Epithelial cell of proximal tubule (primary cell): ENCODE measurements at regions not wholly inside any gene's neighbourhood (a gene's known extent, or its start where the extent isn't known, plus 50 kb on each side); places are given as distances from the start of the nearest gene placed in this dataset.

ENCODE experiments used
- DNase-seq: peaks from one replicate; pipeline ENCODE4 v3.0.0-alpha.2; 2011; ENCODE audit warnings: low read depth
- H3K4me3 ChIP-seq: 2 replicates; pipeline ENCODE4 v1.5.1; 2011; ENCODE audit warnings: low read depth, mild to moderate bottlenecking, low read length
- CTCF ChIP-seq: conservative IDR thresholded peaks from 2 replicates; pipeline ENCODE4 v1.5.1; 2012; ENCODE audit warnings: low read depth, mild to moderate bottlenecking, low read length

- no peak overlapping the region for H3K4me3 ChIP-seq
- DNase-seq, result no peak
- TF ChIP-seq CTCF, result no peak
Observed at GRCh38 chr11:27200779-27201453, 160.3 kb downstream of the BBOX1 start.

DNA sequence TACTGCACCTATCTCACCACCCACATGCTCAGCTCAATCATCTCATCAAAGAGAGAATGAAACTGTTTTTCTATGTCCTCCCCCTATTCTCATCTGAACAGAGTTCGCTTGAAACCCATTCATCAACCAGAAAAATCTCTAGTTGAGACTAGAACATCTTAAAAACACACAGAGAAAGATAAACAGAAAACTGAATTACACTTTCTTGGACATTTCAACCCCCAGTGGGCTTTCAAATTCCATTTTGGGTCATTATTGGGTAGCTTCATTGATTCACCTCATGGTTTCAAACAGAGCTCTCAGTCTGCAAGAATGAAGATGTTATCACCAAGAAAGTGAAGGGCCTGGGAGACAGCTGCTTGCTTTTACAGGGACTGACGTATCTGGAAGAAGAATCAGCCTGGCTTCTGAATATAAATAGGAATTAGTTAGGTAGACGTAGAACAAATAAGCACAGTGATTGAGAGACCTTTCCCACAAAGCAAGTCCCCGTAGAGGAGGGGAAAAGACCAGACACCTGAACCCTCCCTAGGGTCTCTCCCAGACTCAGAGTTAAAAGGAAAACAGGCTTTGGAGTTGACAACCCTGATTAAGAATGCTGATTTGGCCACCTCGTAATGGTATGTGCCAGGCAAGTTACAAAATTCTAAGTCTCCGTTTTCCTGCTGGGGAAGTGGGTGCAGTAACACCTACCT lies 155.7 kb downstream of the BBOX1 start:
- H3K4me3 ChIP-seq, result no peak overlapping the region
- TF ChIP-seq CTCF, result no peak
- no peak for DNase-seq

DNA sequence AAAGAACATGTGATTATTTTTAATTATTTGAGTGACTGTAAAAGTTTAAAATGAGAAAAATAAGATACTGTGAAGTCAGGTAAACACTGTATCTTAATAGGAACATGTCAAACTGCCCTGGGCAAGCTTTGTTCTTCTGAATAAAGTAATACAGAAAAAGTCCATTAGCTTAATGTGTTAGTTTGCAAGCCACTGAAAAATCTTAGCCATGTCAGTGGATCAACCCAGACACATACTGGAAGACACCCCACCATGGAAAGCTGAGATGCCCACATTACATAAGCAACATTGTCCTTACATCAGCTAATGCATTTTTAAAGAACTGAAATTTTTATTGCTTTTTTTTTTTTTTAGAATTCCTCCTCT lies 155.2 kb downstream of the BBOX1 start:
- no peak for TF ChIP-seq CTCF
- DNase-seq, result no peak
- no peak overlapping the region for H3K4me3 ChIP-seq

- no peak for TF ChIP-seq CTCF
- no peak for DNase-seq
- H3K4me3 ChIP-seq, result no peak overlapping the region
Observed at GRCh38 chr11:27194976-27195375, 154.4 kb downstream of the BBOX1 start.

GRCh38 chr11:27193434-27194225 lies 153.0 kb downstream of the BBOX1 start:
- H3K4me3 ChIP-seq, result no peak overlapping the region
- DNase-seq, result no peak
- no peak for TF ChIP-seq CTCF

GRCh38 chr11:27192184-27192583 lies 151.6 kb downstream of the BBOX1 start:
- H3K4me3 ChIP-seq, result no peak overlapping the region
- TF ChIP-seq CTCF, result no peak
- DNase-seq, result no peak
